ENCODE measurements at regions not wholly inside any gene's neighbourhood (a gene's known extent, or its start where the extent isn't known, plus 50 kb on each side); places are given as distances from the start of the nearest gene placed in this dataset.
"Not testable (repeated sequence)": the region's sequence is repeated elsewhere in the genome, so short reads cannot be mapped to it uniquely, and the experiment has no call there.

GRCh38 chr16:63804126-63804525 is 1317.7 kb downstream of the CDH11 start:
- no peak for DNase-seq (ENCODE audit: low read depth)

DNA sequence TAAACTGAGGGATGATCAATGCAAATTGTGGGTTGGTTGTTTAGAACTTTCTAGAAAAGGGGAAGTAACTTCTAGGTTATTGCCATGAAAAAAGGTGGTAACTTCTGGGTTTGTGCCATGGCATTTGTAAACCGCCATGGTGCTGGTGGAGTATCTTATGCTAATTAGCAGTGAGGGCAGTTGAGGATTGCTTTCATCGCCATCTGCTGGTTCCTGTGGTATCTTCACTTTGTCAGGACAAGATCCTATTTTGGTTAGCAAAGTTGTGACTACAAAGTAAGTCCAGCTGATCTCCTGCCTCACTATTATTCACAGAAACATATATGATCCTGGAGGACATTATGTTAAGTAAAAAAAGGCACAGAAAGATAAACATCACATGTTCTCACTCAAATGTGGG is 1332.3 kb downstream of the CDH11 start:
- DNase-seq (ENCODE audit: low read depth): no peak

DNA sequence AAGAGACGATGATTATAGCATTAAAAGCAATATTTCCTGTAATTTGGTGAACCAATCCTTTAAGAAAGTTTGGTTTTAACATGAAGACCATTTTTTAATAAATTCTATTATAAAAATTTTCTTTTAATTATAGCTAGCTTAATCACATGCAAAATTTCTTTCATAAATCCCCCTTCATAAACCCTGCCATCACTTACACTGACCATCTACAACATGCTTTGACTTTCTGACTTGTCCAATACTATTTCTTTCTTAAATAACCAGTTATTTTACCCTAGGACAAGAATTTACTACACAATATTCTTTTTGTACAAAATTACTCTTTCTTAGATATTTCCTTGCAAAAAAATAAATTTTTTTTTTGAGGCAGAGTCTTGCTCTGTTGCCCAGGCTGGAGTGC is 1334.8 kb downstream of the CDH11 start:
- DNase-seq (ENCODE audit: low read depth): no peak

DNA sequence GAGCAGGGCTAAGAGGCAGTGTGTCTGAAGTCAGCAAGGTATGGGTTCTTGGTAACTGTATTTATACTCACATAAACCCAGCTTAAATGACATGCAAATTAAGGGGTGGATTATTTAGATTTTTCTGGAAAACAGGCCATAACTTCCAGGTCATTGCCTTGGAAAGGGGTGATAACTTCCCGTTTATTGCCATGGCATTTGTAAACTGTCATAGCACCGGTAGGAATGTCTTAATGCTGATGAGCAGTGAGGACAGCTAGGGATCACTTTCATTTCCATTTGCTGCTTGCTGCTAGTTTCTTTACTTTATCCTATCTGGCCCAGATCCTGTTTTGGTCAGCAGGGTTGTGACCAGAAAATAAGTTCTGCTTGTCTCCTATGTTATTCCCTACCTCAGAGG is 1336.7 kb downstream of the CDH11 start:
- no peak for DNase-seq (ENCODE audit: low read depth)

GRCh38 chr16:63776437-63776836 is 1345.4 kb downstream of the CDH11 start:
- DNase-seq (ENCODE audit: low read depth): no peak

DNA sequence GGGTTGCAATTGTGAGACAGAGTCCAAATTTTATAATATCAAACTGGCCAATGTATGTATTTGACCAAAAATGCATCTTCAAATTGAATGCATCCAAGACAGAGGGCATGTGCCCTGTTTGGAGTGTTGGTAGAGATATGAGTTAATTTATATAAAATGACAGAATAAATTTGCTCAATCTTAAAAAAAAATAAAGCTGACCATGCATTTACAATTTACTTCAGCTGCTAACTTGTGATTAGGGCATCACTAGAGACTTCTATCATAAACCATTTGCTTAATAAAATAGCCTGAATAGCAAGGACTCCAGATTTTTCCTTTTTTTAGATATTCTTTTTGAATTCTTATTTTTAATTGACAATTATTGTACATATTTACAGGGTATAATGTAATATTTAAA is 1345.8 kb downstream of the CDH11 start:
- DNase-seq (ENCODE audit: low read depth): no peak

DNA sequence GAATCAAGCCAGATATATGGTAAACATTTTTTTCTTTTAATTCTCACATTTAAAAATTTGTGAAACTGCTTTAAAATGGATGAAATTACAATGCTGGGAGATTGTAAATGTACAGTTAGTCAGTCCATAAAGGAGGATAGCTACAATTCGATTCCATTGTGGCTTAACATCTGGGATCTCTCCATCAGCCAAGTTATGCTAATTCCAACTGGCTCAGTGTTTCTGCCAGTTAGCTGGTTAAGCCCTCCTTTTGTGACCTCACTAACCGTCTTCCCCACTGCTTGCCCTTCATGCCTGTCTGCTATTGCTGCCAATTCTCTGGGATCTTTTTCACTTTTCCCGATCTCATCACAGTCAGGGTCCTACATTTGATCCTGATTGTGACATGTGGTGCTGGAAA is 1347.6 kb downstream of the CDH11 start:
- no peak for DNase-seq (ENCODE audit: low read depth)

GRCh38 chr16:63769211-63769610 is 1352.7 kb downstream of the CDH11 start:
- no peak for DNase-seq (ENCODE audit: low read depth)

- DNase-seq (ENCODE audit: low read depth): not testable (repeated sequence)
Measured at GRCh38 chr16:63760246-63760645, 1361.6 kb downstream of the CDH11 start.

DNA sequence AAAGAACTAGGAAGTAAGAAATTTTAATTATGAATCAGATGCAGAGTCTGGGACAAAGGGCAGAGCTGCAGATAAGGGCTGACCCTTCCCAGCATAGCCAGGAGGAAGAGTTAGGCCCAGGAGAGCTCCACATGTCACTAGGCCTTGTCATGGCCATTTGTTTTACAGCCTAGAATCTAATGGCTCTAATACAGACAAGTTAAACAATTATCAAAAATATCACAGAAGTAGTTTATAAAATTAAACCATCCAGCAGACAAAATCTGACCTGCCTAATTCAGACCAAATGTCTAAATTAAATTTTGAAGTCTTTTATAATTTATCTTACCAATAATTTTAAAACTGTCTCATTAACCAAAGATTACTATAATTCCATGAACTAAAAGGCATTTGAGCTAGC is 1369.5 kb downstream of the CDH11 start:
- DNase-seq (ENCODE audit: low read depth): no peak

DNA sequence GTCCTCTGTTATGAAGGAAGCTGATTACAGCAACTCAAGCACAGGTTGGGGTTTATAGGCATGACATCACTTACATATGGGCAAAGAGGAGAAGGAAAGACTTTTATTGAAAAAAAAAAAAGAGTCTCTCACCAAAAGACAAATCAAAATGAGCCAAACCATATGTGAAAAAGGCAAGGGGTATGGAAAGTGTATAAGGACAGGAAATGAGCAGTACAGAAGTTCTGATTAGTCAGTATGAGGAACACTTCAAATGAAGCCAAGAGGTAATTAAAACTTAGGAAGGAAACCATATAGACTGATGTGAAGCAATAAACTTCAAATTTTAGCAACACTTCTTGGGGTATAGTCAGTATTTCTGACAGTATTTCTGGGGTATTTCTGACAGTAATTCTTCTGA is 1372.6 kb downstream of the CDH11 start:
- no peak for DNase-seq (ENCODE audit: low read depth)

DNA sequence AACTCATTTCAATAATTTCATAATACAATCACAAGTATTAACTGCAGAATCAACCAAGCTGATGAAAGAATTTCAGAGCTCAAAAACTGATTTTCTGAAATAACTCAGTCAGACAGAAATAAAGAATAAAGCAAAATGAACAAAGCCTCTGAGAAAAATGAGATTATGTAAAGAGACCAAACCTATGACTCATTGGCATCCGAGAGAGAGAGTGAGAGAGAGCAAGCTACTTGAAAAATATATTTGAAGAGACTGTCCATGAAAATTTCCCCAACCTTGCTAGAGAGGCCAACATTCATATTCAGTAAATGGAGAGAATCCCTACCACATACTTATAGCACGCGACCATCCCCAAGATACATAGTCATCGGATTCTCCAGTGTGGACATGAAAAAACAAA is 1376.4 kb downstream of the CDH11 start:
- DNase-seq (ENCODE audit: low read depth): peak; percentile 22

- no peak for DNase-seq (ENCODE audit: low read depth)
Measured at GRCh38 chr16:63744077-63744874, 1377.6 kb downstream of the CDH11 start.

DNA sequence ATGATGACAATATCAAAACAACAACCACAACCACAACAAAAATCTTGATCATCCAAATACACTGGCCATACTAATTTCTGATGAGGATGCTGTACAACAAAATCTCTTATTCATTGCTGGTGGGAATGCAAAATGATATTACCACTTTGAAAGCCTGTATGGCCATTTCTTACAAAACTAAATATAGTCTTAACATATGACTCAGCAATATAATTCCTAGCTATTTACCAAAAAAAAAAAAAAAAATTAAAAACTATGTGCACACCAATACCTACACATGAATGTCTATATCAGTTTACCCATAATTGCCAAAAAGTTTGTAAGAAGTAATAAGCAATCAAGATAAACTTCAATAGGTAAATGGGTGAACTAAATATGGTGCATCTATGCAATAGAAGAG is 1379.7 kb downstream of the CDH11 start:
- DNase-seq (ENCODE audit: low read depth): no peak

DNA sequence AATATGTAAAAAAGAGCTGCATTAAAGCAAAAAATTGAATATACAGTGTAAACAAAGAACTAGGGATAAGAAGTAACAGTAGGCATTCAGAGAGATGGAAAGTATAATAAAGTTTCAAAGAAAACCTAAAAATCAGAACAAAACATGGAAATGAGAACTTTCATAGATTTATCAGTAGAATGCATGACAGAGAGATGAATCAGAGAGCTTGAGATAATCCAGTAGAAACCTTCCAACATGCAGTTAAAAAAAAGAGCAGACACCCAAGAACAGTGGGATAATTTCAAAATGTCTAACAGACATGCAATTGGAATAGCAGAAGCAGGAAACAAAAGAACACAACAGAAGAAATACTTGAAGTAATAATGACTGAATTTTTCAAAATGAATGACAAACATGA is 1384.2 kb downstream of the CDH11 start:
- no peak for DNase-seq (ENCODE audit: low read depth)

- DNase-seq (ENCODE audit: low read depth): no peak
Measured at GRCh38 chr16:63735456-63735855, 1386.4 kb downstream of the CDH11 start.

DNA sequence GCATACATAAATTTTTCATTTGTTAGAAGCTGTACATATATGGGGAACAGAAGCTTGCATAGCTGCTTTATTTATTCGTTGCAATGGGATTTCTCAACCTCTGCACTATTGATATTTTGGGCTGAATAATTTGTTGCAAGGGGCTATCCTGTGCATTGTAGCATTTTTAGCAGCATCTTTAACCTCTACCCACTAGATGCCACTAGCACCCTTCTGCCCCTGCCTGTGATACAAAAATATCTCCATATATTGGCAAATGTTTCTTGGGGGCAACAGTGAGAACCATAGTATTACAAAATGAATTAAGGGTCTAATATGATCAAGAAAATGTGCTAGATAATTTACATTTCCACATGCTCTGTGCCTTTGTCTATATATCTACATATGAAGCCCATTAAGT is 1401.0 kb downstream of the CDH11 start:
- DNase-seq (ENCODE audit: low read depth): no peak

DNA sequence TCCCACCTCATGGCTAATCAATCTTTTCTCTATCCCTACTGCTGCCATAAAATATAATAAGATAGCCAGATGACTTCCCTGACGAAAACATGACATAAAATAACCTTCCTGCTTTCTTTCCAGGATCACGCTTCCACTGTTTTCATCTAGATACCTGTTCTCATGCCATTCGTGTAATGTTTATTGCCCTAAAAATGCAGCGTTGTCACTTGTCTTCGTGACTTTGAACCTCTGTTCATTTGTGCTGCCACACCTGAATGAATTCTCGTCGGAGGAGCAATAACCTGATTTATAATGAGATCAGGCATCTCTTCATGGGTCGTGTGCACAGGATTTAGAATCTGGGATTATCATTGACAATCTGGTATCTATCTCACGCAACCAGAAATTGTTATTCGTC is 1401.9 kb downstream of the CDH11 start:
- DNase-seq (ENCODE audit: low read depth): no peak

DNA sequence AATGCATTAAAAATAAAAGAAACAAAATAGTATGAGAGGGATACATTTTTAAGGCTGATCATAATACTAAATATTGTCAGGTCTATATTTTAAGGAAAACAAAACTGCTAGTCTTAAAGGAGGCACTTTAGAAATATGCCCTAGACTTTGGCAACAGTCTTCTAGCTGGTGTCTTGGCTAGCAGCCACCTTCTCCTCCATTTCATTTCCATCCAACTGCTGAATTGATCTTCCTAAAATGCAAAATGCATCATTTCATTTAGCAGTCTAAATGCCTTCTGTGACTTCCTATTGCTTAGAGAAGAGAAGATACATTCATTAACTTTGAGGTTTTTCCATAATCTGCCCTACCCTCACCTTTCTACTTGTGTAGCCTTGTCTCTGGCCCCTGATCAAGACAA is 1404.1 kb downstream of the CDH11 start:
- no peak for DNase-seq (ENCODE audit: low read depth)

DNA sequence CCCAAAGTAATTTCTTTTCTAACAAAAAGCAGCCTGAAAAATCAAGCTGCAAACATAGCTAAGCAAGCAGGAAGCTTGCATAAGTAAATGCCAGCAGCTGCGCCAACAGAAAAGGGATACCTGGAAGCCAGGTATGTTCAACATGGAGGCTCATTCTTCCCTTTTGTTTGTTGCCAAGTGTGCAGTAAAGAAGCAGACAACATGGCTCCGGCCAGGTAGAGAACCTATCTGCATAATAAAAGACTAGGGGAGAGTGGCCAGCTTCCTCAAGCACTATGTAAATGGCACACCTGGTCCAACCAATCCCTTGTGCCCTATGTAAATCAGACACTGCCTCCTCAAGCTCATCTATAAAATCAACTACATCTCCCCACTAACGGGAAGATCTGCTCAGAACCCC is 1407.0 kb downstream of the CDH11 start:
- DNase-seq (ENCODE audit: low read depth): no peak

DNA sequence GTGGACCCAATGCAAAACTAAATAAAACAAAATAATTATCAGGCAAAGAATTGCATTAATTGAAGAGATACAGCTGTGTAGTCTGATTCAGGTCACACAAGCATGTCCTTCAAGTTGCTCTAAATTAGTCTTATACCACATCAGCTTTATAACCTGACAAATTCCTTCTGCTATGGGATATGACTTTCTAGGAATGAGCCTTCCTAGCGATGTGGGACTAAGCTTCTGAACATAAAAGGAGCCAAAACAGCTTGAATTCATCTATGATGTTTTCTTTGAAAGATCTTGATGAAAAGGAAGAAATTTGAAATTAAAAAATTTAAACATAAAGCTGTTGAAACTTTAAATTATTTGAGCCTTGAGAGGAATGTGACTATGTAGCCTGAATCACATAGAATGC is 1409.1 kb downstream of the CDH11 start:
- no peak for DNase-seq (ENCODE audit: low read depth)

DNA sequence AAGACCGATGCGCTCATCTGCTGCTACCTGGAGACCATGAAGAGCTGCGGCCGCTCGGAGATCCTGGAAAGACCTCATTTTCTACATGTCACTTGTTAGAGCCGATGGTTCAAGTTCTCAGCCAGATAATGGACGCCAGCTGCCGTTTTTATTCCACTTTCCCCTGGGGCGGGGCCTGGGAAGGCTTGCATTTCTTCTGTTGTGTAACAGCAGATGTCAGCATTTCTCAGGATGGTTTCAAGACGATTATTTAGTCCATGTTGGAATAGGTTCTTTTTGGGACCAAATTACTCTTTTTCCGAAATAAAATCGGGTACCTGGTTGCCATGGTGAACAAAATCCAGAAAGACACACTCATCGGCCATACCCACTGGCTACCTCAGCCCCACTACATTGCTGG is 1418.3 kb downstream of the CDH11 start:
- DNase-seq (ENCODE audit: low read depth): no peak

GRCh38 chr16:63702981-63703590 is 1418.8 kb downstream of the CDH11 start:
- DNase-seq (ENCODE audit: low read depth): no peak

- DNase-seq (ENCODE audit: low read depth): no peak
Measured at GRCh38 chr16:63697736-63698135, 1424.1 kb downstream of the CDH11 start.
